ENCODE measurements at regions not wholly inside any gene's neighbourhood (a gene's known extent, or its start where the extent isn't known, plus 50 kb on each side); places are given as distances from the start of the nearest gene placed in this dataset.

DNA sequence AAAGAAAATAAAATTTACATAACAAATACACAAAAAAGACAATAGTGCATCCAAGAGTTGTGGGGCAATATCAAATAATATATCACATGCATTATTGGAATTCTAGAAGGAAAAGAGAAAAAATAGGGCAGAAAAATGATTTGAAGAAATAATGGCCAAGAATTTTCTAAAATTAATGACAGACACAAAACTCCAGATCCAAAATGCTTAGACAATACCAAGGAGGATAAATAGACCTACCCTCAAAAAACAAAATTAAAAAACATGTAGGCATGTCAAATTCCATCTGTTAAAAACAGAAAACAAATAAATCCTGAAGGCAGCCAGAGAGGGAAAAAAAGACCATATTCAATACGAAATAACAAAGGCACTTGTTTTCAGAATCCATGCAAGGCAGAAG, 191.5 kb upstream of the ZNF536 start:
- intact Hi-C loops (cut with micrococcal nuclease; ENCODE audit: unreplicated experiment) = no loop called here
- ChIA-PET CTCF (no interaction called here), POLR2A (ENCODE audit: low non-redundant PET) (no interaction called here)
- H3K27me3 ChIP-seq (replicated peaks; ENCODE audit: insufficient read depth, low read depth, low read length, poor library complexity) = no peaks in the 10 kb centered on the region
- H3K4me3 ChIP-seq (ENCODE audit: low read depth, low read length, poor library complexity, severe bottlenecking) = no peak overlapping the region
- no peaks in the 10 kb centered on the region for H3K4me1 ChIP-seq (ENCODE audit: insufficient read depth, low read length, poor library complexity, severe bottlenecking)
- BruUV-seq (replicated peaks) = no TSS peak
- no peak for DNase-seq (ENCODE audit: low spot score)
- TF ChIP-seq EZH2 (IDR thresholded peaks at IDR 0.05; ENCODE audit: borderline replicate concordance, low read depth, low read length, poor library complexity, severe bottlenecking) = no peak
- TF ChIP-seq, protein P1, sequence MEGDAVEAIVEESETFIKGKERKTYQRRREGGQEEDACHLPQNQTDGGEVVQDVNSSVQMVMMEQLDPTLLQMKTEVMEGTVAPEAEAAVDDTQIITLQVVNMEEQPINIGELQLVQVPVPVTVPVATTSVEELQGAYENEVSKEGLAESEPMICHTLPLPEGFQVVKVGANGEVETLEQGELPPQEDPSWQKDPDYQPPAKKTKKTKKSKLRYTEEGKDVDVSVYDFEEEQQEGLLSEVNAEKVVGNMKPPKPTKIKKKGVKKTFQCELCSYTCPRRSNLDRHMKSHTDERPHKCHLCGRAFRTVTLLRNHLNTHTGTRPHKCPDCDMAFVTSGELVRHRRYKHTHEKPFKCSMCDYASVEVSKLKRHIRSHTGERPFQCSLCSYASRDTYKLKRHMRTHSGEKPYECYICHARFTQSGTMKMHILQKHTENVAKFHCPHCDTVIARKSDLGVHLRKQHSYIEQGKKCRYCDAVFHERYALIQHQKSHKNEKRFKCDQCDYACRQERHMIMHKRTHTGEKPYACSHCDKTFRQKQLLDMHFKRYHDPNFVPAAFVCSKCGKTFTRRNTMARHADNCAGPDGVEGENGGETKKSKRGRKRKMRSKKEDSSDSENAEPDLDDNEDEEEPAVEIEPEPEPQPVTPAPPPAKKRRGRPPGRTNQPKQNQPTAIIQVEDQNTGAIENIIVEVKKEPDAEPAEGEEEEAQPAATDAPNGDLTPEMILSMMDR (conservative IDR thresholded peaks at IDR 0.05; ENCODE audit: low read depth, low read length) = no peak
- H3K36me3 ChIP-seq (ENCODE audit: insufficient read depth, low read length, poor library complexity, severe bottlenecking) = no peaks in the 10 kb centered on the region
- H3K9me3 ChIP-seq (ENCODE audit: low read depth, low read length, poor library complexity, severe bottlenecking) = peaks cover 15% of the 10 kb centered on the region
- H3K27ac ChIP-seq (ENCODE audit: low read depth, low read length, poor library complexity, severe bottlenecking) = no peak overlapping the region

GRCh38 chr19:30183807-30184490, 188.2 kb upstream of the ZNF536 start:
- intact Hi-C loops (cut with micrococcal nuclease; ENCODE audit: unreplicated experiment) = no loop called here
- peaks cover 15% of the 10 kb centered on the region for H3K9me3 ChIP-seq (ENCODE audit: low read depth, low read length, poor library complexity, severe bottlenecking)
- ChIA-PET POLR2A (ENCODE audit: low non-redundant PET) (no interaction called here), CTCF (no interaction called here)
- no peaks in the 10 kb centered on the region for H3K27me3 ChIP-seq (replicated peaks; ENCODE audit: insufficient read depth, low read depth, low read length, poor library complexity)
- no peak for TF ChIP-seq EZH2 (IDR thresholded peaks at IDR 0.05; ENCODE audit: borderline replicate concordance, low read depth, low read length, poor library complexity, severe bottlenecking)
- TF ChIP-seq, protein P1 (conservative IDR thresholded peaks at IDR 0.05; ENCODE audit: low read depth, low read length) = no peak
- H3K4me1 ChIP-seq (ENCODE audit: insufficient read depth, low read length, poor library complexity, severe bottlenecking) = no peaks in the 10 kb centered on the region
- H3K4me3 ChIP-seq (ENCODE audit: low read depth, low read length, poor library complexity, severe bottlenecking) = no peak overlapping the region
- BruUV-seq (replicated peaks) = no TSS peak
- H3K27ac ChIP-seq (ENCODE audit: low read depth, low read length, poor library complexity, severe bottlenecking) = no peak overlapping the region
- DNase-seq (ENCODE audit: low spot score) = no peak
- no peaks in the 10 kb centered on the region for H3K36me3 ChIP-seq (ENCODE audit: insufficient read depth, low read length, poor library complexity, severe bottlenecking)

DNA sequence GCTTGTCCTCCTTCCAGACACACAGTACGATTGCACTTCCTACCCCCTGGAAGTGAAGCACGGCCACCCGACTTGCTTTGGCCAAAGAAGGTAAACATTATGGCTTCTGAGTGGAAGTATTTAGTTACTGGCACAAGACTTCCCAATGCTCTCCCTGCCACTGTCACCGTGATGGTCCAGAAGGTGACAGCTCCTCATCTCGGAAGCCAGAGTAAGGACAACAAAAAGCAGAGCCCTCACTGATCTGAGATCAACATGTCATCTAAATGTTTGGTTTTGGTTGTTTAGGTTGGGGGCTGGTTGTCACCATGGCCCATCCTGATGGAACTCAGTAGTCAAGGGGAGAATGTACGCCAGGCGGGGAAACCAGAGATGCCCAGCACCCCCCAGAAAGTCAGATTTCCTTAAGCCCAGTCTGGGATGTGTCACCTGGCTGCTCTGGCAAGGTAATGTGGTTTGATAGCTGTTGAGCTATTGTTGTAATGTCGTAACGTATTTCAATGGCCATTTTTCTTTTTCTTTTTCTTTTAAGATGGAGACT, 170.1 kb upstream of the ZNF536 start:
- TF ChIP-seq, protein P1 (conservative IDR thresholded peaks at IDR 0.05; ENCODE audit: low read depth, low read length) = no peak
- no peak for TF ChIP-seq EZH2 (IDR thresholded peaks at IDR 0.05; ENCODE audit: borderline replicate concordance, low read depth, low read length, poor library complexity, severe bottlenecking)
- no peaks in the 10 kb centered on the region for H3K4me1 ChIP-seq (ENCODE audit: insufficient read depth, low read length, poor library complexity, severe bottlenecking)
- POLR2A ChIA-PET (ENCODE audit: low non-redundant PET) = no interaction called here
- CTCF ChIA-PET = no interaction called here
- H3K27ac ChIP-seq (ENCODE audit: low read depth, low read length, poor library complexity, severe bottlenecking) = no peak overlapping the region
- no TSS peak for BruUV-seq (replicated peaks)
- H3K9me3 ChIP-seq (ENCODE audit: low read depth, low read length, poor library complexity, severe bottlenecking) = no peaks in the 10 kb centered on the region
- H3K27me3 ChIP-seq (replicated peaks; ENCODE audit: insufficient read depth, low read depth, low read length, poor library complexity) = no peaks in the 10 kb centered on the region
- intact Hi-C loops (cut with micrococcal nuclease; ENCODE audit: unreplicated experiment) = no loop called here
- H3K4me3 ChIP-seq (ENCODE audit: low read depth, low read length, poor library complexity, severe bottlenecking) = no peak overlapping the region
- no peaks in the 10 kb centered on the region for H3K36me3 ChIP-seq (ENCODE audit: insufficient read depth, low read length, poor library complexity, severe bottlenecking)
- no peak for DNase-seq (ENCODE audit: low spot score)
